ENCODE measurements at regions not wholly inside any gene's neighbourhood (a gene's known extent, or its start where the extent isn't known, plus 50 kb on each side); places are given as distances from the start of the nearest gene placed in this dataset.

GRCh38 chr3:168384990-168385389, 289.3 kb upstream of the GOLIM4 start:
- no peak for DNase-seq (ENCODE audit: low read depth)

GRCh38 chr3:168383573-168383972, 287.8 kb upstream of the GOLIM4 start:
- DNase-seq (ENCODE audit: low read depth), result no peak

- no peak for DNase-seq (ENCODE audit: low read depth)
These were observed 276.1 kb upstream of the GOLIM4 start for GRCh38 chr3:168371846-168372245.

GRCh38 chr3:168364967-168365366, 269.2 kb upstream of the GOLIM4 start:
- DNase-seq (ENCODE audit: low read depth), result no peak

GRCh38 chr3:168362661-168363247, 267.0 kb upstream of the GOLIM4 start:
- no peak for DNase-seq (ENCODE audit: low read depth)

- DNase-seq (ENCODE audit: low read depth), result no peak
These were observed 266.4 kb upstream of the GOLIM4 start for GRCh38 chr3:168362156-168362555.

GRCh38 chr3:168360993-168361392, 265.3 kb upstream of the GOLIM4 start:
- no peak for DNase-seq (ENCODE audit: low read depth)

GRCh38 chr3:168342946-168343850, 247.5 kb upstream of the GOLIM4 start:
- DNase-seq (ENCODE audit: low read depth), result no peak

- DNase-seq (ENCODE audit: low read depth), result no peak
These were observed 246.5 kb upstream of the GOLIM4 start for GRCh38 chr3:168341956-168342936.

GRCh38 chr3:168341192-168341815, 245.6 kb upstream of the GOLIM4 start:
- peak; percentile 43 for DNase-seq (ENCODE audit: low read depth)

- DNase-seq (ENCODE audit: low read depth), result no peak
These were observed 242.4 kb upstream of the GOLIM4 start for GRCh38 chr3:168338161-168338560.

- no peak for DNase-seq (ENCODE audit: low read depth)
These were observed 240.6 kb upstream of the GOLIM4 start for GRCh38 chr3:168336276-168336675.

GRCh38 chr3:168333410-168333935, 237.7 kb upstream of the GOLIM4 start:
- DNase-seq (ENCODE audit: low read depth), result no peak

GRCh38 chr3:168331756-168332155, 236.0 kb upstream of the GOLIM4 start:
- DNase-seq (ENCODE audit: low read depth), result no peak

GRCh38 chr3:168330983-168331382, 235.3 kb upstream of the GOLIM4 start:
- no peak for DNase-seq (ENCODE audit: low read depth)

- DNase-seq (ENCODE audit: low read depth), result no peak
These were observed 232.1 kb upstream of the GOLIM4 start for GRCh38 chr3:168327856-168328255.

GRCh38 chr3:168325684-168326083, 230.0 kb upstream of the GOLIM4 start:
- no peak for DNase-seq (ENCODE audit: low read depth)

GRCh38 chr3:168322941-168323340, 227.2 kb upstream of the GOLIM4 start:
- no peak for DNase-seq (ENCODE audit: low read depth)

GRCh38 chr3:168314166-168314565, 218.4 kb upstream of the GOLIM4 start:
- DNase-seq (ENCODE audit: low read depth), result no peak

GRCh38 chr3:168312984-168313383, 217.3 kb upstream of the GOLIM4 start:
- no peak for DNase-seq (ENCODE audit: low read depth)

- DNase-seq (ENCODE audit: low read depth), result no peak
These were observed 212.2 kb upstream of the GOLIM4 start for GRCh38 chr3:168307893-168308292.

GRCh38 chr3:168295027-168295426, 199.3 kb upstream of the GOLIM4 start:
- DNase-seq (ENCODE audit: low read depth), result no peak

All from fibroblast of gingiva (primary cell).